G401.6 (cell line): ENCODE measurements at regions not wholly inside any gene's neighbourhood (a gene's known extent, or its start where the extent isn't known, plus 50 kb on each side); places are given as distances from the start of the nearest gene placed in this dataset.

Source experiments
- FAIRE-seq: peaks from 2 replicates; lab custom pipeline; 2012; peaks lifted over from hg19 to GRCh38; lab: Jason Lieb, UNC

- FAIRE-seq: no peak
Measured at GRCh38 chr22:48112687-48113521, 1350.5 kb downstream of the TBC1D22A start.

GRCh38 chr22:48106715-48107259, 1344.3 kb downstream of the TBC1D22A start:
- no peak for FAIRE-seq

GRCh38 chr22:48106215-48106614, 1343.8 kb downstream of the TBC1D22A start:
- no peak for FAIRE-seq

- no peak for FAIRE-seq
Measured at GRCh38 chr22:48105259-48105658, 1342.8 kb downstream of the TBC1D22A start.

GRCh38 chr22:48104766-48105165, 1342.3 kb downstream of the TBC1D22A start:
- FAIRE-seq: no peak

GRCh38 chr22:48104102-48104738, 1341.8 kb downstream of the TBC1D22A start:
- no peak for FAIRE-seq

- no peak for FAIRE-seq
Measured at GRCh38 chr22:48103126-48103875, 1340.9 kb downstream of the TBC1D22A start.

GRCh38 chr22:48102581-48102980, 1340.1 kb downstream of the TBC1D22A start:
- FAIRE-seq: no peak

GRCh38 chr22:48101704-48102103, 1339.3 kb downstream of the TBC1D22A start:
- FAIRE-seq: no peak

- no peak for FAIRE-seq
Measured at GRCh38 chr22:48100685-48101417, 1338.4 kb downstream of the TBC1D22A start.

- FAIRE-seq: no peak
Measured at GRCh38 chr22:48099671-48100070, 1337.2 kb downstream of the TBC1D22A start.

GRCh38 chr22:48099251-48099650, 1336.8 kb downstream of the TBC1D22A start:
- FAIRE-seq: no peak

GRCh38 chr22:48098921-48099245, 1336.4 kb downstream of the TBC1D22A start:
- no peak for FAIRE-seq

GRCh38 chr22:48098243-48098920, 1335.9 kb downstream of the TBC1D22A start:
- FAIRE-seq: no peak

GRCh38 chr22:48097723-48098122, 1335.3 kb downstream of the TBC1D22A start:
- FAIRE-seq: no peak

- no peak for FAIRE-seq
Measured at GRCh38 chr22:48096851-48097665, 1334.6 kb downstream of the TBC1D22A start.

- no peak for FAIRE-seq
Measured at GRCh38 chr22:48096411-48096810, 1334.0 kb downstream of the TBC1D22A start.

- no peak for FAIRE-seq
Measured at GRCh38 chr22:48093981-48094380, 1331.5 kb downstream of the TBC1D22A start.

GRCh38 chr22:48092866-48093265, 1330.4 kb downstream of the TBC1D22A start:
- FAIRE-seq: no peak

GRCh38 chr22:48091656-48092223, 1329.3 kb downstream of the TBC1D22A start:
- FAIRE-seq: no peak
